Endothelial cell (in vitro differentiated cells): ENCODE measurements at regions not wholly inside any gene's neighbourhood (a gene's known extent, or its start where the extent isn't known, plus 50 kb on each side); places are given as distances from the start of the nearest gene placed in this dataset.
"Not testable (repeated sequence)": the region's sequence is repeated elsewhere in the genome, so short reads cannot be mapped to it uniquely, and the experiment has no call there.

ENCODE experiments used
- DNase-seq: peaks from one replicate; pipeline ENCODE4 v3.0.0; 2021; ENCODE audit warnings: low spot score
- H3K27ac Mint-ChIP-seq: one replicate; pipeline ENCODE4 v1.8.0; 2021; ENCODE audit warnings: mixed read lengths, inconsistent platforms; ENCODE audit not compliant: unreplicated experiment
- H3K27me3 Mint-ChIP-seq: one replicate; pipeline ENCODE4 v1.8.0; 2021; ENCODE audit warnings: mild to moderate bottlenecking, moderate library complexity, mixed read lengths, inconsistent platforms; ENCODE audit not compliant: unreplicated experiment
- H3K36me3 Mint-ChIP-seq: one replicate; pipeline ENCODE4 v1.8.0; 2021; ENCODE audit warnings: mild to moderate bottlenecking, low read depth, mixed read lengths, inconsistent platforms; ENCODE audit not compliant: unreplicated experiment
- H3K4me1 Mint-ChIP-seq: one replicate; pipeline ENCODE4 v1.8.0; 2021; ENCODE audit warnings: mild to moderate bottlenecking, mixed read lengths, inconsistent platforms; ENCODE audit not compliant: unreplicated experiment
- H3K4me3 Mint-ChIP-seq: one replicate; pipeline ENCODE4 v1.8.0; 2021; ENCODE audit warnings: mild to moderate bottlenecking, mixed read lengths, inconsistent platforms; ENCODE audit not compliant: unreplicated experiment
- H3K9me3 Mint-ChIP-seq: one replicate; pipeline ENCODE4 v1.8.0; 2021; ENCODE audit warnings: mixed read lengths, inconsistent platforms; ENCODE audit not compliant: unreplicated experiment
- CTCF ChIP-seq: fragments of 200-600 bp; sonication (generic); IDR thresholded peaks from one replicate; pipeline ENCODE4 v1.5.0; 2021; ENCODE audit warnings: antibody characterized with exemption; ENCODE audit not compliant: unreplicated experiment

- Mint-ChIP-seq H3K36me3 (no peaks in the 10 kb centered on the region), H3K4me3 (no peak overlapping the region), H3K9me3 (peaks cover 10% of the 10 kb centered on the region), H3K27ac (no peak overlapping the region), H3K4me1 (no peaks in the 10 kb centered on the region), H3K27me3 (no peaks in the 10 kb centered on the region)
- no peak for TF ChIP-seq CTCF
- DNase-seq: no peak
Observed at GRCh38 chr9:102439583-102439982, 555.5 kb upstream of the CYLC2 start.

GRCh38 chr9:102436599-102436998 lies 558.5 kb upstream of the CYLC2 start:
- H3K9me3 Mint-ChIP-seq, H3K27ac Mint-ChIP-seq, DNase-seq, H3K4me3 Mint-ChIP-seq, H3K4me1 Mint-ChIP-seq, H3K36me3 Mint-ChIP-seq, H3K27me3 Mint-ChIP-seq: not testable (repeated sequence)

- Mint-ChIP-seq H3K4me1 (no peaks in the 10 kb centered on the region), H3K27ac (no peak overlapping the region), H3K36me3 (no peaks in the 10 kb centered on the region), H3K27me3 (no peaks in the 10 kb centered on the region), H3K4me3 (no peak overlapping the region), H3K9me3 (peaks cover 10% of the 10 kb centered on the region)
- no peak for DNase-seq
- no peak for TF ChIP-seq CTCF
Observed at GRCh38 chr9:102435427-102435826, 559.7 kb upstream of the CYLC2 start.

GRCh38 chr9:102434545-102434944 lies 560.6 kb upstream of the CYLC2 start:
- H3K27ac Mint-ChIP-seq: no peak overlapping the region
- H3K4me3 Mint-ChIP-seq: no peak overlapping the region
- H3K36me3 Mint-ChIP-seq: no peaks in the 10 kb centered on the region
- no peaks in the 10 kb centered on the region for H3K27me3 Mint-ChIP-seq
- H3K4me1 Mint-ChIP-seq: no peaks in the 10 kb centered on the region
- H3K9me3 Mint-ChIP-seq: peaks cover 10% of the 10 kb centered on the region
- TF ChIP-seq CTCF: no peak
- no peak for DNase-seq

- Mint-ChIP-seq H3K9me3 (peaks cover 13% of the 10 kb centered on the region), H3K27me3 (no peaks in the 10 kb centered on the region), H3K4me3 (no peak overlapping the region), H3K4me1 (no peaks in the 10 kb centered on the region), H3K27ac (no peak overlapping the region), H3K36me3 (no peaks in the 10 kb centered on the region)
- TF ChIP-seq CTCF: no peak
- no peak for DNase-seq
Observed at GRCh38 chr9:102428305-102428704, 566.8 kb upstream of the CYLC2 start.

GRCh38 chr9:102416251-102416650 lies 578.9 kb upstream of the CYLC2 start:
- not testable (repeated sequence) for H3K4me1 Mint-ChIP-seq, H3K27ac Mint-ChIP-seq, H3K4me3 Mint-ChIP-seq, H3K27me3 Mint-ChIP-seq, H3K36me3 Mint-ChIP-seq, DNase-seq
- H3K9me3 Mint-ChIP-seq: peaks cover 25% of the 10 kb centered on the region
